Inflammatory macrophage (primary cell): ENCODE measurements at regions not wholly inside any gene's neighbourhood (a gene's known extent, or its start where the extent isn't known, plus 50 kb on each side); places are given as distances from the start of the nearest gene placed in this dataset.

Source experiments
- DNase-seq, 2 donors: peaks; one replicate each; pipeline ENCODE4 v3.0.0-alpha.2; 2020 to 2022

DNA sequence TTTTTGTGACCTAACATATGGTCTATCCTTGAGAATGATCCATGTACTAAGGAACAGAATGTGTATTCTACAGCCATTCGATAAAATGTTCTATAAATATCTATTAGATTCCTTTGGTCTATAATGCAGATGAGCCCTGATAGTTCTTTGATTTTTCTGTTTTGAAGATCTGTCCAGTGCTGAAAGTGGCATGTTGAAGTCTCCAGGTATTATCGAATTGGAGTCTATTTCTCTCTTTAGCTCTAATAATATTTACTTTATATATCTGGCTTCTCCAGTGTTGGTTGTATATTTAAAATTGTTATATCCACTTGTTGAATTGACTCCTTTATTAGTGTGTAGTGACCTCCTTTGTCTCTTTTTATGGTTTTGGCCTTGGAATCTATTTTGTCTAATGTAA, 377.9 kb downstream of the ARL6IP6 start:
- DNase-seq: no peak

DNA sequence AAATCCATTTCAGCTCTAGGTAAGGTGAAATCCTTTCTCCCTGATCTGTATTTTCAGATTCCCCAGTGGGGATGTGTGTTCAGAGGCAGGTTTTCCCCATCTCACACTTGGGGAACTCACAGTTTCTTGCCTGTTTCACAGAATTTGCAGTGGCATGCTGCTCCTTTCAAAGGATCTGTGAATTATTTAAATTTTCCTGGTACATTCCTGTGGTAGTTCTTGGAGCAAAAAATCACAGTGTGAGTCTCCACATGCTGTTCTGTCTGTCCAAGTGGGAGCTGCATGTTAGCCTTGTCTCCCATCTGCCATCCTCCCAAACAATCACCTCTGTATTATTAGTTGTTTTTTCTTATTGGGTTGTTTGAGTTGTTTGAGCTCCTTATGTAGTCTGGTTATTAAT, 372.9 kb downstream of the ARL6IP6 start:
- DNase-seq: no peak

DNA sequence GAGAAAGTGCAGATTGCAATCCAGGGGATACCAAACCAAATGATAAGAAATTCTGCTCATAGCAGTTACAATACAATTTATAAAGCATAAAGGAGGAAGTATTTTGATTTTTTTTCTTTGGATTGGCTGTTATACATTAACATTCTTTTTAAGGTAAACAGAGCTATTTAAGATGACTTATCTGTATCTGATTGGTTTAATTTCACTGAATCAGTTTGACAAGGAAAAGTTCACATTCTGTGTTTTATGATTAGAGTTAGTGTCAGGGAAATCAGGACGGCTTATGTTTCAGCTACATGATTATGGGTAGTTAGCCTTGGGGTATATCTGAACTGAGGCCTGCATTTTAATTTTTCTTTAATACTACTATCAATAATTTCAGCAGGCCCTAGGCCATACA, 360.9 kb downstream of the ARL6IP6 start:
- DNase-seq: no peak

DNA sequence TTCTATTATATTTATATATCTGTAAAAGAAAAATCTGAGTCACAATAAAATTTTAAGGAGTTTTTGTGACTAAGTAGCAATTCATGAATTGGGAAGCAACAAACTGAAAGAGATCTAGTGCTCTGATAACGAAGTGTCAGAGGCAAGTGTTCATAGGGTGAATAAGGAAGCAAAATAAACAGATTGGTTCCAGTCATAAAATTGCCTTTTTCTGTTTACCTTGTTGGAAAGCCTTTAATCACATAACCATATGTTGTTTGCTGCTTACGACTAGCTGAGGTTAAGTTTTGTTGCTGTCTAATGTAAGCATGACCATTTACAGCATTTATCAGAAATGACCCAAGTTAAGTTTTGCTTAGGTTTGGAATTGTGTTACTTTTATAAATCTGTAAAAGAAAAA, 358.9 kb downstream of the ARL6IP6 start:
- DNase-seq: no peak

DNA sequence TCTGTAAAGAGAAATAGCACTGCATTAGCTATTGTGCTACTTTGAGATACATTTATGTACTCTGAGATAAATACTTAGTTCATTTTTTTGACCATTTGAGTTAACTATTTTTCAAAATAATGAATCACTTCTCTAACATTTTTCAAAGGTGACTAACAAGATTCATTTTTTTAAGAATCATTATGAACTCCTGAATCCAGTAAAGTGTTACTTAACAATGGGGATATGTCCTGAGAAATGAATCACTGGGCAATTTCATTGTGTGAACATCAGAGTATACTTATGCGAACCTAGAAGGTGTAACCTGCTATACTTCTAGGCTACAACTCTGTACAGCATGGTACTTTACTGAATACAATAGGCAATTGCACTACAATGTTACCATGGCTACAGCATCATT, 355.8 kb downstream of the ARL6IP6 start:
- DNase-seq: no peak

DNA sequence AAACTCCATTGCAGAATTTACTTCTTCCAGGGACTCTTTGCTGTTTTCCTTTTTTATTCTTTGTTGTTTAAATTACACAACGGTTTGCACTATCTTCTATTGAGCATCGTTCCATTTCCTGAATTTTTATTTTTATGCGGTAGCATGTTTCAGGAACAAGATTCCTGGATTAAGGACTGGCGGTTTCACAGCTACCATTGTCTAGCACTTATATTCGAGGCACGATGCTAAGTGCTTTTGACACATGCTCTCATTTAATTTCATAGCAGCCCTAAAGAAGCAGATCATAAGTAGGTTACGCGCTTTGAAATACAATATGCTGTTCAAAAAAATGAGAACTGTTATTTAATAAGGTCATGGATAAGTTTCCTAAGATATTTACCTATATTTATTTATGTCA, 354.4 kb downstream of the ARL6IP6 start:
- no peak for DNase-seq

DNA sequence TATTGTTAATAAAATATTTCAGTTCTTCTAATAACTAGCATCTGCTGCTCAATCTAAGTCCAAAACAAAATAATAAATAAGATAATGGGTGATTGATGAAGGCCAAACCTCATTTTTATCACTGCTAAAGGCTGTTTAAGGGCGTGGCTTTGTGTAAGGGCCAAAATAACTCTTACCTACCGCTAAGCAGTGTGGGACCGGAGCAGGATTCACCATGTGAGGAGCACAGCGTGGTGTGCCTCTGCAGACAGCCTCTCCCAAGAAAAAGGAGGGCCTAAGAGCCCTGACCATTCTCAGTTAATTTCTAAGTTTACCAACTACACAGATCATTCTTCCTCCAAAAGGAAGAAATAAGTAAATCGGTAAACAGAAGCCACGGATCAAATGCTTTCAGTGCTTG, 353.7 kb downstream of the ARL6IP6 start:
- no peak for DNase-seq

DNA sequence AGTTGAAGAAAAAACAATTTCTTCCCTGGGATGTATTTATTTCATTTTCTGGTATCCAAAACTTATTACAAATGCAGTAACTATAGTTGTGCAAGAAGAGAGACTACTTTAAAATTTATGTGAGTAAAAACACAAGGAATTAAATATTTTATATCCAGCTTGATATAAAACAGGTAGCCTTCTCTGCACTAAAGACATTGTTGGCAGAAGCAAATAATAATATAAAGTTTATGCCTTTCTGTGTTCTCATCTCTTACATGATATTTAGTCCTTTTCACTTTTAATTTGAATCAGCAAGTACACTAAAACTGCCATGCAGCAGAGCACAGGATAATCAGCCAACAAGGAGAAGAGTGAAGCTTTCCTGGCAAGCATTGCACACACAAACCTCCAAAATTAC, 352.7 kb downstream of the ARL6IP6 start:
- DNase-seq: no peak

DNA sequence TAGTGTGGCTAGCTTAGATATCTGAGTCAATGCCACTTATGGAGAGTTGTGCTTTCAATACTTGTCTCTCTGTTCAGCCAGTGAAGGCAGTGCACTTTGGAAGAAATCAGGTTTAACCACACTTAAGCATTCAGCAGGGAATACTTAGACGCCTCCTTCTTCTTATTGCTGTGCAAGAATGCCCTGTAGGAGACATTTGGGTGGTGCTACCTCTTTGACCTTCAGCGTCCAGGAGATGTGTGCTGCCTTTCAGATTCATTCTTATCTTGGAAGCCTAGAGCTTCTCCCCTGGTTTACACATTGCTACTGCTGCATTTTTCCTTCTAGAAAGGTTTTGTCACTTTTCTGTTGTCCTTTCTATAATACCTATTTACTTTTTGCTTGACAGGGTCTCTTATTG, 350.5 kb downstream of the ARL6IP6 start:
- DNase-seq: no peak

DNA sequence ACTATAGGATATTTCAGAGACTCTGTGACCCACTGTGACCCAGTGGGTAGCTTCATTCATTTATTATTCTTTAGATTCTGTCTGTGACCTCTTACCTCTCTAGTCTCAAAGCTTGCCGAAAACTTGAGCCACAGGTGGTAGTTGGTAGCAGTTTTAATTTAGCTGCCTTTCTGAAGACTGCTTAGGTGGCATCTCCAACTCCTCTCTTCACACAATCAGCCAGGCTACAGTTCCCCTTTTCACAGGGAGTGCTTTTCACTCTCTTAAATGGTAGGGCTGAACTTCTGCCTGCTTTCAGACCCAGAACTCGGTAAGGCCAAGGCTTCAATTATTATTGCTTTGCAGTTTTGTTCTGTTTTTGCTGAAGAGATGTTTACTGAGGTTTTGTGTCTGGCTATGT, 349.6 kb downstream of the ARL6IP6 start:
- DNase-seq: no peak

DNA sequence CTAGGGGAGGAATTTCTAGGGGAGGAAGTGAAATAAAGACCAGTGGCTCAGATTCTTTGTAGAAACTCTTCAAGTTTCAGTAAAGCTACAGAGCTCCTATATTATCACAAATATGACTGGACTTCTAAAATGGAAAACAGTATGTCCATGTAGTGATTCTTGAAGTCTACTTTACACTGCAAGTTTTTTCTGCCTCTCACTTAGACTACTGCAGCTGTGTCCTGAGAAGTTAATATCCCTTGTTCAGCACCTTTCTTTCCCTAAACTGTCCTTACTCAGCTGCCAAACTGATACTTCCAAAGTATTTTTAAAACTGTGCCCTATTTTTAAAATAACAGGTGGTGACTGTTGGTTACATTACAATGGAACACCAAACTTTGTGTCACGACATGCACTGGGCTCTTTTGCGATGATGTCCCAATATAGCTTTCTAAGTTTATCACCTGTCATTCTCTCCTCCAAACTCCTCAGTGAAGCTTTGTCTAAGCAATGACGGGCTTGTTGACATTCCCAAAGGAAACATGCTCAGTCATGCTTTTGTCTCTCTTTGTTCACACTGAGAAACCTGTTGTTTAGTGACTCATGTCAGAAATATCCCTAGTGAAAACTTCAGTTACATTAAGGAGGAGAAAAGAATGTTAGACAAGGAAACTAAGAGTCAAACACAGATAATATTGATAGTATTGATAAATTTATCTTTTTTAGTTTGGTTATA, 341.1 kb downstream of the ARL6IP6 start:
- DNase-seq: no peak

DNA sequence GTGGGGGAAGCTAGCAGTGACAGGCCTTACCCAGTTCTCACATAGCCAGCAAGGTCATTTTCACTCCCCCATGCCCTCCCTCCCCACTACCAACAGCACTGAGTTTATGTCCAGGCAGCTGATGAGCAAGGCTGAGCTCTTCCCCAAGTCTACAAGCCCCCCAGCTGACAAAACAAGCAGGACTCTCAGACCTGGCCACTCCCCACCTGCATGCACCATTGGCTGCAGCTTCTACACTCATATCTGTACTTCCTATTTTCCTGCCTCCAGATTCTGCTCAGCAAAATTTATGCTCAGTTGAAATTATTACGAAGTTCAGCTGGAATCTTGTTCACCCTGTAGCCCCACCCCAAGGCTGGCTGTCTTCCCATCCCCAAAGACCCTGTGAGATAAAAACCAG, 339.3 kb downstream of the ARL6IP6 start:
- DNase-seq: no peak

DNA sequence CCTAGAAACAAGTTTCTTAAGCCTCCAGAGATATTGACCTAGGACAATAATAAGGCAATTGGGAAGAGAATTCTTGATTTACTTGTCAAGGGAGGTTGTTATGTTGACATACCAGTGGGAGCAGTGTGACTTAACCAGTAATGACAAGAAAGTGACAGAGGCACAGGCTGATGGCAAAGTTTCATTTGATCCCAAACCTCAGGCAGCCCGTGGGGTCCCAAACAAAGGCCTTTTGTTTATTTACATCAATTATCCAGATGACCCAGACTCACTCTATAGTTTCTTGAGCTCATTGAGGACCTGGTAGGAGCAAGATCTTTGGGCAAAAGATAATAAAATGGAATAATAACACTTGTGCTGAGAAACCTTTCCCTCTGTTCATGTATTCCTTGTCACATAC, 336.8 kb downstream of the ARL6IP6 start:
- no peak for DNase-seq

DNA sequence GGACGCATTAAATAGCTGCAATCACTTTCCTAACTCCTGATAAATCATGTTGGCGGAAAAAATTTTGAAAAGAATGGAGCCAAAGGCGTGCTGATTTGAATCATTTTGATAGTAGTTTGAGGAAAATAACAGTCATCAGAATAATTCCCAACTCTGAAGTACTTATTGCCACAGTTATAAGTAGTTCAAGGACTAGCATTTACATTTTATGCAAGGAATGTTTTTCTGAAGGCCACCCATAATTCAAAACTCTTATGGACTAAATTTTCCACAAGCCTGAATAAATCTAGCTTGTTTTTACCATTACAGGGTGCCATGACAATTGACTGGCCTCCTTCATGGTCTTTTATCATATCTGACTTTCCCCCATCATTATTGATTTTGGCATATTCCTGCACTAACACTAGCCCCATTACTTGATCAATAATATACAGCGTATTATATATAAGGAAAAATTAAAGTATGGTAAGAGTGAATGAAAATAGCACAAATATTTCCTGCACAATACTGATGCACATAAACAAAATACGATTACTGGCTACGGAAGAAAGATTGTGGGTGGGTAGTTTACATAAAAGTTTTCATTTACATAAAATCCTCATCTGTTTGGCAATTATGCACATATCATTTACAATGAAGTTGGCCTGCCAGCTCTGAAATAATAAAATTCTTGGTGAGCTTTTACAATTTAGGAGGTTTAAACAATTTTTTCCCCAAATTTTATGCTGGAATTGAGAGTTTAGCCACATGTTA, 334.6 kb downstream of the ARL6IP6 start:
- DNase-seq: no peak

DNA sequence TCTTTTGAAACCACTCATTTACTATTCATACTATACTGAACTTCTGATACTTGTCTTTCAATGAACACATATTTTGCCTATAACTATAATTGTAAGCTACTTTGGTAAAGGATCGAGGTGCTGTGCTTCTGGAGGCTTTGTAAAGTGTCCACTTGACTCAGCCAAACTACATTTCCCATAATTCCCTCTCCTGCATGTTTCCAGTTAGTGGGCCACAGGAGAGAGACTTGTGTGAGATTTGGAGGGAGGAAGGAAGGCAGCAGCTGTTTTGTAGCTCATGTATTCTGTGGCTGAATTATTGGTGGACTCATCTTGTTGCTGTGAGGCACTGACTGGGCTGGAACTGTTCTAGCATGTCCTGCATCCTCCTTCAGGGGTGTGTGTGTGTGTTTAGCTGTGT, 328.8 kb downstream of the ARL6IP6 start:
- DNase-seq: no peak

DNA sequence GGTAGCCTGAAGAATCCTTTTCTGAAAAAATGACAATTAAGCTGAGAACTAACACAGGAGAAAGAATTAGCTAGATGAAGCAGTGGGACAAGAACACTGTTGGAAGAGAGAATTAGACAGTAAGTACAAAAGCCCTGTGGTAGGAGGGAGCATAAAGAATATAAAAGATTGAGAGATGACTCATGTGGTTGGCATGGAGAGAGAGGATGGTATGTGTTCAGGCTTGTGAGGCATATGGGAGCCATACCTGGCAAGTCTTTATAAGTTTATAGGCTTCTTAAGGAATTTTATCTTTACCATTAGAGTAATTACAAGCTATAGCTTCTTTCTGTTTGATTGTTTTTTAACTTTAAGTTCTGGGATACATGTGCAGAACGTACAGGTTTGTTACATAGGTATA, 325.0 kb downstream of the ARL6IP6 start:
- no peak for DNase-seq

DNA sequence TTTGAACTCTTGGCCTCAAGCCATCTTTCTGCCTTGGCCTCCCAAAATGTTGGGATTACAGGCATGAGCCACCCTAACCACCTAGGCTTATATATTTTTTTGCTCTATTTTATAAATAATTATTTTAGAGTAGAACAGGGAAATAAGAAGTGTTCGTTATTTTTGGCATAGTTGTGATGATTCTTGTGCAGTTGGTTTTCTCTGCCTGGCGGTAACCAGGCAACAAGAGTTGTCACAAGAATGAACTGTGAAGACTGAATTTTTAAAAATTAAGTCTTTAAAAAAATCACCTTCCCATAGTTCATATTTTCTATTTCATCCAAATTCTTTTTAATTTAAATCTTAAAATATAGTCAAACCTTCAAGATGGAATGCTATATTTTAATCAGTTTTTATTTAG, 310.2 kb downstream of the ARL6IP6 start:
- no peak for DNase-seq

DNA sequence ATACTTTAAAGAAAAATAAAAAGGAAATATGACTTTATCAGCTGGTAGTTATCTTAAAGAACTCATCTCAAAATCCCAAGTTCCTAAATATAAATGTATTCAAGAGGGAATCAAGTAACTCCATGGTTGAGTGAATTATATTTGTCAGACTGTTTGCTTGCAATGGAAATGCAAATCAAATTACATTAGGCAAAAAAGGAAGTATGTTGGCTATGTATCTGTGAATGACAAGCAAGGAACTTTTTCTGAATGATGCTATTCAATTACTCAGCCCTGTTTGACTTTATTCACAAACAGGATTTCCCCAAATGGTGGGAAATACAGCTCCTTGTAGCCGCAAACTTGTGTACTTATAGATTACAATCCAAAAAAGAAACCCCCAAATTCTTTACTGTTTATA, 309.1 kb downstream of the ARL6IP6 start:
- DNase-seq: no peak

DNA sequence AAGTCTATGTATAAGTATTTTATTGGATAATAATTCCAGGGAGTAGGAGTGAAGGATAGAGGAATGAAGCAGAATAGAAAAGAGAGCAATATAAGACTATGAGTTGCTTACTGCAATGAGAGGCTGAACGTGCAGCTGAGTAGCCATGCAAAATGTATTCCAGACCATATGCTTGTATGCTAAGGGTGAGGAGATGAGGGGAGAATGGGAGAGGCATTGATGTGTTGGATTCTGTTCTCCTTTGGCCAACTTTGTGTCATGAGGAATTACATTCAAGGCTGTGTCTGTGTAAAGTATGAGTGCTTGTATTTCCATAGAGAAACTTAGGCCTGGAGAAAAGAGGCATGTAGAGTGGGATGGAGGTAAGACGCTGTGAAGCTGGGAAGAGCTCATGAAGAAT, 301.8 kb downstream of the ARL6IP6 start:
- DNase-seq: no peak

DNA sequence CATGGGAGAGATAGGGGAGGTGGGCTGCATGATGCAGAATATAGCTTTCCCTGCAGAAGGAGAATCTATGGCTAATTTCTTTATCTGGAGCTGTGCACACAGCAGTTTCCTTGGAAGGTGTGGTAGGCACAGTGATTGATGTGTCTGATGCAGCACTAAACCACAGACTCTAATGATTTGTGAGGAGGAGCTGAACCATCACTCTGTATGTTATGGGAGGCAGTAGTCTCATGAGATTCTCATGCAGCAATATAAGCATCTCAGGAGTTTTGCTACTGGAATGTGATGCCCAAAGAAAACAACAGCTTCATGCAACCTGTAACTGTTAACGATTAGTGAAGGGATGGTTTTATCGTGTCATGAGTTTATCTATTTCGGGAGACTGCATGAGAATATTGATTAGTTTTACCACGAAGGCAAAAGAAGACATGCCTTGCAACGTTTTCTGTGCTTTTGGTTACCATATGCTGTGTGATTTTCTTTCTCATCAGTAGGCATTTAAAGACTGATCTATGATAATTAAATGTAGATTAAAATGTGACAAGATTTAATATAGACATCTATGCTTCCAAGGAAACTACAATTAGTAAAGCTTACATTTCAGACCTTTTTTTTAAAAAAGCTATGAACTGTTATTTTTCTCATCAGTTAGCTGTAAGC, 286.8 kb downstream of the ARL6IP6 start:
- DNase-seq: no peak

DNA sequence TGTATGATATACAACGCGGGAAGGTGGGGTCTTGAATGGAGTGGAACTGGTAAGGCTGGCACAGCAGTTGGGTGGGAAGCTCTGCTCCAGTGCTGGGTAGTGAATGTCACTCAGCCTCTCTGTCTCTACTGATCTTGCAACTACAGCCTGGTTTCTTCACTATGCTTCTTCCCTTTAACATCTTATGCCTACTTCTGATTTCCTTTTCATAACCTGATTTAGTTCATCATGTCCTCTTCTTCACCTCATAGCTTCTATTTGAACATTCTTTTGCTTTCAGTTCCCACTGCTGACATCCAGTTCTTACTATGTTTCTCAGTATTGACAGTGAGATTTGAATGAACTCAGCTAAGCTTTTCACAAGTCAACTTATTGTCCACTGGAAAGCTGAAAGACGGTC, 286.2 kb downstream of the ARL6IP6 start:
- no peak for DNase-seq

DNA sequence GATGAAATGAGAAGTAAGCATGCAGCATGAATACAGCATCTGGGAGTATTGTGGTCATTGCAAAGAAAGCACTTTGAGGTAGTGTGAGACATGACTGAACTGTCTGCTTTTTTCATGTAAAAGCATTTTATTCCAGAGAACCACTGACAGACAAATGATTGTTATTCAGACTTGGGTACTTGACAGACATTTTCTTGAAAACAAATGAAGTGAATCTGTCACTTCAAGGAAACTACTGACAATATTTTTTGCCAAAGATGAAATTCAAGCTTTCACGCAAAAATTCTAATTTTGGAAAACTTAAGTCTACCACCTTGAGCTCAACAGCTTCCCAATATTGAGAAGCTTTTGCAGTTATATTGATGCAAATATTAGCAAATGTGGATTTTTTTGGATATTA, 255.7 kb downstream of the ARL6IP6 start:
- DNase-seq: no peak

DNA sequence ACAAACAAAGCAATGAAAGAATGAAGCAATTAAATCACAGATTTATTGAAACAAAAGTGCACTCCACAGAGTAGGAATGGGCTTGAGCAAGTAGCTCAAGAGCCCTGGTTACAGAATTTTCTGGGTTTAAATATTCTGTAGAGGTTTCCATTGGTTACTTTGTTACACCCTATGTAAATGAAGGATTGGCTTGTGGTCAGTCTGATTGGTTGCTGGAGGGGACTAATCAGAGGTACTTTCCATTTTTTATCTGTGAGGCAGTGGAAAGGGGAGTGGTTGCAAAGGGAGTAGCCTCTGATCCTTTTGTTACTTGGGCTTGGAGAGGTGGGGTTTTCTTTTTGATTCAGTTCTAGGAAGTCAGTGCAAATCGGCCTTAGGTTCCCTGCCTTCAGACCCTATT, 253.3 kb downstream of the ARL6IP6 start:
- no peak for DNase-seq

DNA sequence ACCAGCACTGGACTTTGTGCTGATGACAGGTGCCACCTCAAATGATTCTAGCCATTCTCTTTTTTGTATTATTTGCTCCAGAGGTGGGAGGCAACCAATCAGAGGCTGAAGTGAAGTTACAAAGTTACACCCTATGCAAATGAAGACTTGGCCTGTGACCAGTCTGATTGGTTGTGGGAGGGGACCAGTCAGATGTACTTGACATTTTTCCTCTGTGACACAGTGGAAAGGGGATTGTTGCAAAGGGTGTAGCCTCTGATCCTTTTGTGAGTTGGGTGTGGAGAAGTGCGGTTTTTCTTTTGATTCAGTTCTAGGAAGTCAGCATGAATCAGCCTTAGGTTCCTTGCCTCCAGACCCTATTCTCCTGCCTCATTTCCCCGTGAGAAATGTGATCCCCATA, 244.0 kb downstream of the ARL6IP6 start:
- DNase-seq: no peak
